ENCODE measurements at regions not wholly inside any gene's neighbourhood (a gene's known extent, or its start where the extent isn't known, plus 50 kb on each side); places are given as distances from the start of the nearest gene placed in this dataset.

GRCh38 chr4:138104284-138104680 lies 137.9 kb downstream of the SLC7A11 start:
- H3K4me3 ChIP-seq (replicated peaks; ENCODE audit: low read depth, low read length) = no peak overlapping the region
- DNase-seq (ENCODE audit: extremely low read depth, low read depth) = no peak
- TF ChIP-seq, protein P1, sequence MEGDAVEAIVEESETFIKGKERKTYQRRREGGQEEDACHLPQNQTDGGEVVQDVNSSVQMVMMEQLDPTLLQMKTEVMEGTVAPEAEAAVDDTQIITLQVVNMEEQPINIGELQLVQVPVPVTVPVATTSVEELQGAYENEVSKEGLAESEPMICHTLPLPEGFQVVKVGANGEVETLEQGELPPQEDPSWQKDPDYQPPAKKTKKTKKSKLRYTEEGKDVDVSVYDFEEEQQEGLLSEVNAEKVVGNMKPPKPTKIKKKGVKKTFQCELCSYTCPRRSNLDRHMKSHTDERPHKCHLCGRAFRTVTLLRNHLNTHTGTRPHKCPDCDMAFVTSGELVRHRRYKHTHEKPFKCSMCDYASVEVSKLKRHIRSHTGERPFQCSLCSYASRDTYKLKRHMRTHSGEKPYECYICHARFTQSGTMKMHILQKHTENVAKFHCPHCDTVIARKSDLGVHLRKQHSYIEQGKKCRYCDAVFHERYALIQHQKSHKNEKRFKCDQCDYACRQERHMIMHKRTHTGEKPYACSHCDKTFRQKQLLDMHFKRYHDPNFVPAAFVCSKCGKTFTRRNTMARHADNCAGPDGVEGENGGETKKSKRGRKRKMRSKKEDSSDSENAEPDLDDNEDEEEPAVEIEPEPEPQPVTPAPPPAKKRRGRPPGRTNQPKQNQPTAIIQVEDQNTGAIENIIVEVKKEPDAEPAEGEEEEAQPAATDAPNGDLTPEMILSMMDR (IDR thresholded peaks at IDR 0.05; ENCODE audit: low read depth, low read length, missing control alignments) = no peak

- H3K4me3 ChIP-seq (replicated peaks; ENCODE audit: low read depth, low read length) = no peak overlapping the region
- TF ChIP-seq, protein P1 (IDR thresholded peaks at IDR 0.05; ENCODE audit: low read depth, low read length, missing control alignments) = no peak
- no peak for DNase-seq (ENCODE audit: extremely low read depth, low read depth)
These were observed 138.4 kb downstream of the SLC7A11 start for GRCh38 chr4:138103597-138104283.

GRCh38 chr4:138099385-138099784 lies 142.8 kb downstream of the SLC7A11 start:
- DNase-seq (ENCODE audit: extremely low read depth, low read depth) = no peak
- H3K4me3 ChIP-seq (replicated peaks; ENCODE audit: low read depth, low read length) = no peak overlapping the region
- TF ChIP-seq, protein P1 (IDR thresholded peaks at IDR 0.05; ENCODE audit: low read depth, low read length, missing control alignments) = no peak

DNA sequence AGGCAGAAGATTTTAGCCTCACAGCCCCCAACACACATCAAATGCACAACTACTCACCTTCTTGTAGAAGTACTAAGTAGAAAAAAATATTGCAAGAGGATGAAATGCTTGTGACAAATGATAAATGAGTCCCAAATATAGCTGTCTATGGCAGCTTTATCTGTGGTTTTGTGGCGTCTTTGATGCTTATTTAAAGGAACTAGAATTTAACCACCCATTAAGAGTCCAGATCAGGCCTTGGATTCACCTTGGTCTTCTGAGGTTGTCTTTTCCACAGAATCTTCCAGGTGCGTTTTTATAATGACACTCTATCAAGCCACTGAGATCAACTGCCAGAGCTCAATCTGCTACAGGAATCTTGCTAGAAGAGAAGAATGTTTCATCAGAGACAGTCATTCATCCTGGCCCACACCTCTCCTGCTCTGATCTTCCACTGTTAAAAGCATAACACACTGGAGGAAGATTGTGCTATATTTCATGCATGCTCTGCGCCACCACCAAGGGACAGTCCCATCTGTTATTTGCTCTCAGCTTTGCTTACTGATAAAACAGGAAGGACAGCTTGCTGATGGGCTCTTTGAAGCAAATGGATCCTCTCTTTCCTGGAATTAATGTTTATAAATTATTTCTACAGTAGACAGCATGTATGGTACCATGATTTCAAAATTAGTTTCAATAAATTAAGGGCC lies 144.1 kb downstream of the SLC7A11 start:
- no peak overlapping the region for H3K4me3 ChIP-seq (replicated peaks; ENCODE audit: low read depth, low read length)
- TF ChIP-seq, protein P1 (IDR thresholded peaks at IDR 0.05; ENCODE audit: low read depth, low read length, missing control alignments) = no peak
- DNase-seq (ENCODE audit: extremely low read depth, low read depth) = no peak

GRCh38 chr4:138096384-138097062 lies 145.6 kb downstream of the SLC7A11 start:
- DNase-seq (ENCODE audit: extremely low read depth, low read depth) = no peak
- TF ChIP-seq, protein P1 (IDR thresholded peaks at IDR 0.05; ENCODE audit: low read depth, low read length, missing control alignments) = no peak
- H3K4me3 ChIP-seq (replicated peaks; ENCODE audit: low read depth, low read length) = no peak overlapping the region

- no peak overlapping the region for H3K4me3 ChIP-seq (replicated peaks; ENCODE audit: low read depth, low read length)
- DNase-seq (ENCODE audit: extremely low read depth, low read depth) = no peak
- TF ChIP-seq, protein P1 (IDR thresholded peaks at IDR 0.05; ENCODE audit: low read depth, low read length, missing control alignments) = no peak
These were observed 146.8 kb downstream of the SLC7A11 start for GRCh38 chr4:138095378-138095777.
